SK-N-SH treated with all-trans-retinoic acid at 6 μM for 48 hours (cell line): ENCODE measurements at regions not wholly inside any gene's neighbourhood (a gene's known extent, or its start where the extent isn't known, plus 50 kb on each side); places are given as distances from the start of the nearest gene placed in this dataset.

ENCODE experiments used
- ARNTL ChIP-seq: fragments of 450-650 bp; formaldehyde crosslinking; IDR thresholded peaks from 2 replicates; pipeline ENCODE4 v1.5.0; 2020; ENCODE audit warnings: low read depth, mild to moderate bottlenecking, moderate library complexity, borderline replicate concordance
- CSDC2 ChIP-seq: fragments of 250-450 bp; sonication (Bioruptor Pico); IDR thresholded peaks from 2 replicates; pipeline ENCODE4 v1.5.0; 2020; ENCODE audit warnings: mild to moderate bottlenecking, moderate library complexity
- SNAI2 ChIP-seq: fragments of 250-450 bp; sonication (Bioruptor Pico); IDR thresholded peaks from 2 replicates; pipeline ENCODE4 v1.5.0; 2020; ENCODE audit warnings: mild to moderate bottlenecking, moderate library complexity
- TOX ChIP-seq: fragments of 250-450 bp; sonication (Bioruptor Pico); IDR thresholded peaks from 2 replicates; pipeline ENCODE4 v1.8.0; 2021; ENCODE audit warnings: mild to moderate bottlenecking, moderate library complexity, borderline replicate concordance
- ZNF70 ChIP-seq: fragments of 450-650 bp; formaldehyde crosslinking; IDR thresholded peaks from 2 replicates; pipeline ENCODE4 v1.5.0; 2020; ENCODE audit warnings: mild to moderate bottlenecking, moderate library complexity
- TF ChIP-seq, protein P1 (sequence below): fragments of 250-450 bp; sonication (Bioruptor Pico); IDR thresholded peaks from 2 replicates; pipeline ENCODE4 v1.5.1; 2020; ENCODE audit warnings: low read depth, mild to moderate bottlenecking, moderate library complexity

DNA sequence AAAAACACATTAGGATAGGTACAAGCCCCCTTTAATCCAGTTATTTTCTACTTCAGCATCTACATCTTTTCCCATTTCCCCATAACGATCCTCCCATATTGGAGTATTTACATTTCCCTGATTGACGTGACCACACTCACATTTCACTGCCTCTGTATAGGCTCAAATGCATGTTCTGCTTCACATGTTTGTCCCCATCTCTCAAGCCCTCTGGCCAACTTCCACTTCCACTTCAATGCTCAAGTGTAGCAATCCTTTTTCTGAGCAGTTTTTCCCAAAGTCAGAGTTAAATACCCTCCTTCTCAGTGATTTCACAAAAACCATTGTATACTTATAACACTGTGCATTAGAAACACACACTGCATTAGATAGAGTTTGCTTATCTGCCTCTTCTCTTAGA is 61.8 kb upstream of the TTLL7 start:
- TF ChIP-seq, protein P1, sequence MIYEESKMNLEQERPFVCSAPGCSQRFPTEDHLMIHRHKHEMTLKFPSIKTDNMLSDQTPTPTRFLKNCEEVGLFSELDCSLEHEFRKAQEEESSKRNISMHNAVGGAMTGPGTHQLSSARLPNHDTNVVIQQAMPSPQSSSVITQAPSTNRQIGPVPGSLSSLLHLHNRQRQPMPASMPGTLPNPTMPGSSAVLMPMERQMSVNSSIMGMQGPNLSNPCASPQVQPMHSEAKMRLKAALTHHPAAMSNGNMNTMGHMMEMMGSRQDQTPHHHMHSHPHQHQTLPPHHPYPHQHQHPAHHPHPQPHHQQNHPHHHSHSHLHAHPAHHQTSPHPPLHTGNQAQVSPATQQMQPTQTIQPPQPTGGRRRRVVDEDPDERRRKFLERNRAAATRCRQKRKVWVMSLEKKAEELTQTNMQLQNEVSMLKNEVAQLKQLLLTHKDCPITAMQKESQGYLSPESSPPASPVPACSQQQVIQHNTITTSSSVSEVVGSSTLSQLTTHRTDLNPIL (CRISPR knock-in tag): no peak
- TF ChIP-seq TOX: no peak
- no peak for TF ChIP-seq ZNF70 (CRISPR knock-in tag)
- no peak for TF ChIP-seq SNAI2 (CRISPR knock-in tag)
- no peak for TF ChIP-seq ARNTL (CRISPR knock-in tag)
- no peak for TF ChIP-seq CSDC2 (CRISPR knock-in tag)
